RPMI7951 (cell line): ENCODE measurements at regions not wholly inside any gene's neighbourhood (a gene's known extent, or its start where the extent isn't known, plus 50 kb on each side); places are given as distances from the start of the nearest gene placed in this dataset.

Experiments
- DNase-seq: peaks from one replicate; pipeline ENCODE4 v3.0.0-alpha.2; 2012; ENCODE audit warnings: low read depth

DNA sequence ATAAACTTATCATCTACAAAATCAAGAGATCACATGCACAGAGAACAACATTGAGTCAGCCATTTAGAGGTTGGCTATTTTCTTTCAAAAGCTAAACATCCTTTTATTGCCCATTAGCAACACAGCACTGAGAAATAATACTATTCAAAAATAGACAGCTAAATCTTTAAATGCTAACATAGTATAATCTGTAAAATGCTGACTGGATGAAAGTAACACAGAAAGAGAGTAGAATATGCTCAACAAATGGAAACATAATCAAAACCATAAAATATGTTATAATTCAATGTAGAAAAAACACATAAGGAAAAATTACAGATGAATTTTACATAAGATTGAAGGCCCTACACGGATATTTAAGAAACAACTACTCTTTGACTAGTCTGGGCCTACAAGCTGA lies 56.5 kb upstream of the COL3A1 start:
- no peak for DNase-seq

DNA sequence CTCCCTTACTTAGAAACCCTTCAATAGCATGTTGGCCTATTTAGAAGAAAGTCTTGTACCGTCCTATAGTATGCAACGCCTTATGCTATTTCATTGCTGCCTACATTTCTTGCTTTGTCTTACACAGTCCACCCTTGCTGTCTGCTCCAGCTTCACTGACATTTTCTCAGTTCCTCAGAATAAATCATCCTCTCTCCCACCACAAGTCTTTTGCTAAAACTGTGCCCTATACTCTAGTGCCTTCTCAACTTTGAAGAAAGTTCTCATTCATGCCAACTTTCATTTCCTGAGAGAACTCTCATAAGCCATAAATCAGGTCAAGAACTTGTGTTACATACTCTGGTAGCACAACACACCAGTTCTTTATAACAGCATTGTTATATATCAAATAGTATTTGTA lies 54.3 kb upstream of the COL3A1 start:
- no peak for DNase-seq

DNA sequence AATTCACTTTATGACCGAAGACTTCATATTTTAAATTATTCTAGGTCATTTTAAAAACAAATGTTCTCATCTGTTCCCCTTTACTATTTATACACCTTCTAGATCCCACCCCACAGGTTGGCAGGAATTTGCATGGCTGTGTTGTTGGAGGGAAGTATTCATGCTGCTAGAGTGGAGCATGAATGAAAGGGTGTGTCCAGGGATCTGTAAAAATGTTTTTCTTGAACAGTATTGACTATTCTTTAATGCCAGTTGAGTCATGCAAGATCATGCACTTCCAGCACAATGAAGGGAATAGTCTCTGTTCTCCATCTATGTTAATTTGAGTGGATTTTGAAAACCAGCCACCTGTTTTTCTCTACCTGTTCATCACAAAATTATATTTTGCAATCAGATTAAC lies 52.0 kb upstream of the COL3A1 start:
- no peak for DNase-seq
